ENCODE measurements at regions not wholly inside any gene's neighbourhood (a gene's known extent, or its start where the extent isn't known, plus 50 kb on each side); places are given as distances from the start of the nearest gene placed in this dataset.

GRCh38 chr22:22403306-22403705 is 105.2 kb downstream of the ZNF280B start (continued):
- TF ChIP-seq KDM5A (IDR thresholded peaks at IDR 0.05; ENCODE audit: low read length) (no peak), SRF (IDR thresholded peaks at IDR 0.05; ENCODE audit: low read depth, low read length) (no peak), TBP (IDR thresholded peaks at IDR 0.05; ENCODE audit: low read depth, low read length) (no peak), CHD2 (IDR thresholded peaks at IDR 0.05; ENCODE audit: low read length) (no peak), ASH2L (IDR thresholded peaks at IDR 0.05; ENCODE audit: low read length) (no peak)

All from H1 (cell line).